HepG2 (cell line): ENCODE measurements at regions not wholly inside any gene's neighbourhood (a gene's known extent, or its start where the extent isn't known, plus 50 kb on each side); places are given as distances from the start of the nearest gene placed in this dataset.
"Not testable (repeated sequence)": the region's sequence is repeated elsewhere in the genome, so short reads cannot be mapped to it uniquely, and the experiment has no call there.

Experiments
- AFF4 ChIP-seq: sonication (generic); formaldehyde crosslinking; IDR thresholded peaks from 2 replicates; pipeline ENCODE4 v1.4.0; 2020; ENCODE audit warnings: missing genetic modification reagents
- CTCF ChIP-seq: sonication (generic); formaldehyde crosslinking; IDR thresholded peaks from 2 replicates; pipeline ENCODE4 v1.5.0; 2020; ENCODE audit warnings: mild to moderate bottlenecking, missing genetic modification reagents, moderate library complexity
- DPF2 ChIP-seq: sonication (generic); formaldehyde crosslinking; IDR thresholded peaks from 2 replicates; pipeline ENCODE4 v1.4.0; 2020; ENCODE audit warnings: mild to moderate bottlenecking, low read depth, missing genetic modification reagents, borderline replicate concordance
- KLF16 ChIP-seq, 2 experiments: sonication (generic) in 1 of 2; formaldehyde crosslinking in 1 of 2; IDR thresholded peaks; 2 replicates each; pipeline versions ENCODE4 v1.6.1 to v1.8.0; 2016 to 2023; ENCODE audit warnings: missing genetic modification reagents in 2 of 2, missing compliant biosample characterization in 1 of 2
- NFYB ChIP-seq: sonication (generic); formaldehyde crosslinking; IDR thresholded peaks from 2 replicates; pipeline ENCODE4 v1.4.0; 2020; ENCODE audit warnings: missing genetic modification reagents
- TAF1 ChIP-seq: sonication (generic); formaldehyde crosslinking; IDR thresholded peaks from 2 replicates; pipeline ENCODE4 v1.4.0; 2020; ENCODE audit warnings: missing genetic modification reagents
- ZBTB33 ChIP-seq: sonication (generic); formaldehyde crosslinking; IDR thresholded peaks from 2 replicates; pipeline ENCODE4 v1.4.0; 2020; ENCODE audit warnings: missing genetic modification reagents
- ZNF18 ChIP-seq: sonication (generic); formaldehyde crosslinking; IDR thresholded peaks from 2 replicates; pipeline ENCODE4 v1.8.0; 2022; ENCODE audit warnings: mild to moderate bottlenecking, missing genetic modification reagents; ENCODE audit not compliant: insufficient replicate concordance
- ZNF883 ChIP-seq: sonication (generic); formaldehyde crosslinking; IDR thresholded peaks from 2 replicates; pipeline ENCODE4 v1.5.1; 2020; ENCODE audit warnings: mild to moderate bottlenecking, missing genetic modification reagents; ENCODE audit errors: not compliant biosample characterization

- not testable (repeated sequence) for TF ChIP-seq DPF2; NFYB; KLF16 (CRISPR knock-in tag; IDR thresholded peaks at IDR 0.05); CTCF; TAF1 (CRISPR knock-in tag); ZNF883 (CRISPR knock-in tag); ZNF18 (CRISPR knock-in tag); AFF4; ZBTB33 (CRISPR knock-in tag)
These were observed 194.5 kb downstream of the C1orf94 start for GRCh38 chr1:34371179-34371578.
